ENCODE measurements at regions not wholly inside any gene's neighbourhood (a gene's known extent, or its start where the extent isn't known, plus 50 kb on each side); places are given as distances from the start of the nearest gene placed in this dataset.

- TF ChIP-seq ZBTB7A (tag by site-specific recombination; IDR thresholded peaks at IDR 0.05; ENCODE audit: low read depth) (no peak), GFI1B (tag by site-specific recombination; IDR thresholded peaks at IDR 0.05) (no peak), PRDM10 (tag by site-specific recombination; IDR thresholded peaks at IDR 0.05) (no peak), ZNF558 (tag by site-specific recombination; IDR thresholded peaks at IDR 0.05) (no peak), MEIS1 (CRISPR knock-in tag; IDR thresholded peaks at IDR 0.05; ENCODE audit: borderline replicate concordance) (no peak), ZNF791 (tag by site-specific recombination; IDR thresholded peaks at IDR 0.05) (no peak), ZNF366 (tag by site-specific recombination; conservative IDR thresholded peaks at IDR 0.05) (no peak), CTCF (tag by site-specific recombination; IDR thresholded peaks at IDR 0.05) (no peak), ZNF658 (tag by site-specific recombination; IDR thresholded peaks at IDR 0.05) (no peak), ZNF274 (IDR thresholded peaks at IDR 0.05; ENCODE audit: low read length) (no peak), ZNF274 (tag by site-specific recombination; IDR thresholded peaks at IDR 0.05; ENCODE audit: borderline replicate concordance) (no peak), YY1 (tag by site-specific recombination; IDR thresholded peaks at IDR 0.05) (no peak), ZNF292 (tag by site-specific recombination; IDR thresholded peaks at IDR 0.05; ENCODE audit: borderline replicate concordance, low read depth) (no peak), ZNF214 (tag by site-specific recombination; IDR thresholded peaks at IDR 0.05; ENCODE audit: borderline replicate concordance) (no peak), ZNF747 (tag by site-specific recombination; IDR thresholded peaks at IDR 0.05) (no peak)
These were observed 179.3 kb upstream of the BTG1 start for GRCh38 chr12:92324849-92325500.
